ENCODE measurements at regions not wholly inside any gene's neighbourhood (a gene's known extent, or its start where the extent isn't known, plus 50 kb on each side); places are given as distances from the start of the nearest gene placed in this dataset.

DNA sequence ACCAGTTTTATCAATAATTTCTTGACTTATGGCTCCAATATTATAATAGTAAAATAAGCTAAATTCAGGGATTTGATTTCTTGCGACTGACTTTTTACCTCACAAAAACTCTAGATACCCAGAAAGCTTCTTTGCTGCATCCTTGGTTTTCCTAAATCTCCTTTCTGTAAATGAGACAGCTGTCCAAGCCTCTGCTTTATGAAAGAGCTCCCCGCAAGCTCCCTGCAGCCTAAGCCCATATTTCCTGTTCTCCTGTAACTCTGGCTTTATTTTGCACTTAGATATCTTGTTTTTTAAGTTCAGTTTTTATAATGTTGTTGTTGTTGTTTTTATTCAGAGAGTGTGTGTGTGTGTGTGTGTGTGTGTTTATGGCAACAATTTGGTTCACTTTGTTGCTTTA is 361.7 kb upstream of the PKDCC start:
- DNase-seq (ENCODE audit: low spot score), result no peak

DNA sequence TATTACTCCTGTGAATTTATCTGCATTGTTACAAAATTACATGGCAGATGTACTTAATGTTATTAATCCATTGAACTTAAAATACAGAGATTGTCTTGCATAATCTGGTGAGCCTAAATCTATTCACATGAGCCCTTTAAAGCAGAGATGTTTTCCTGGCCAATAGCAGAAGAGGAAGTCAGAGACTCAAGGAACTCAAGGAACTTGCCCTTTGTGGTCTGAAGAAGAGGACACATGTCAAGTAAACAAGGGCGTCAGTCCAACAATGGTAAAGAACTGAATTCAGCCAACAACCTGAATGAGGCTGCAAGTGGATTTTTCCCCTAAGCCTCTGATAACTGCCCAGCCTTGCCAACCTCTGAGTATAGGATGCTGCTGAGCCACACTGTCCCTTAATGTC is 356.3 kb upstream of the PKDCC start:
- no peak for DNase-seq (ENCODE audit: low spot score)

DNA sequence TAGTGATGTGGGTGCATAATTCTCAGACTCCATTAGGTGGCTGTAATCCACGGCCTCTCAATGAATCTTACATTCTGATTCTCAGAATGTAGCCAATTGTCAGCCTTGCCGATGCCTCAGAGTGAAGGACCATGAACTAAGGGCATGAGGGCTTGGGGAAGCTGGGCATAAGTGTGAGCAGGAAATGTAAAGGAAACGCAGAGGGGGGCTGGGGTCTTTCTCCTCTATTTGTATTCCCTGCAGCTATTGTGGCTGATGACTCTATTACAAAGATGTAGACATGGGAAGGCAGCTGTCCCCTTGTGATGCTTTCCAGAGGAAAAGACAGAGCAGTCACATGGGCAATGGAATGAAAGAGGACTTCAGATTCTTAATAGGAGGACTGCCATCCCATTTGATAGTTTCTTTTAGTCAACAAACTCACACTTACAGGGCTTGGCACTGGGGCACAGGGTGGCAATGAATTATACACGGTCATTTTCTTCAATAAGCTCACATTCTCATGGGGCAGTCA is 353.2 kb upstream of the PKDCC start:
- DNase-seq (ENCODE audit: low spot score), result no peak

DNA sequence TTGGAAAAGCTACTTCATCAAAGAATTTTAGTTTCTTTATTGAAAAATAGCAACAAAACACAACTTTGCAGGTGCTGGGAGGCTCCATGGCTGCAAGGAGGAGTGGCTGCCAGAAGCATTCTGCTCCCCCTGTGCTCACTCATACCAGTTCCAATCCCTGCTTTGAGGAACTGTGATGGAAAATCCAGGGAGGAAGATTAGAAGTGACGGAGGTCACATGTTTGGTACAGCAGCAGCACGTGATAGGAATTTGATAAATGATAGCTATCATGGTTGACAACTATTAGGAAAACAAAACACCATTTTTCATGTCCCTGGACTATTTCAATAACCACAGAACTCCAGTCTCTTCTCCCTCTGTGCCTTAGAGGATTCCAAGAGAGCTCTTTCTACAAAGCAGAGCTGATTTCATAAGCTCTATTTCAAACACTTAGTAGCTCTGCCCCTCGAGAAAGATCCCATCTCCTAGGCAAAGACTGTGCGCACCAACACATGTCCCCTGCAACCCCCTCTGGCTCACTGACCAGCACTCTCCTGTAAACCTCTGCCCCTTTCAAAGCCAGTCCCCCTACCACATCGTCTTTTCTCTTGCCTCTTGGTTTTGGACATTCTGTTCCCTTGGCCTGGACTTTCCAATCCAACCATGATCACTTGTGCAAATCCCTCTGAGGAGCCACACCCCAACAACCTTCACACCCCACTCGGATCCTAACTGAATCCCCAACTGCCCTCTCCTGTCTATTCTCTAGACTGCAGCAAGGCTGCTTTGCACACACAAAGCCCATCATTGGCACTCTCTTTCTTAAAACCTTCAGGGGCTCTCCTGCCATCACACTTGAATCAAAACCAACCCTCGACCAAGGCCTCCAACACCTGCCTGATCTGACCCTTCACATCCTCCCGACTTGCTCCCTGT is 352.4 kb upstream of the PKDCC start:
- no peak for DNase-seq (ENCODE audit: low spot score)

- DNase-seq (ENCODE audit: low spot score), result no peak
Observed at GRCh38 chr2:41697389-41697788, 350.4 kb upstream of the PKDCC start.

DNA sequence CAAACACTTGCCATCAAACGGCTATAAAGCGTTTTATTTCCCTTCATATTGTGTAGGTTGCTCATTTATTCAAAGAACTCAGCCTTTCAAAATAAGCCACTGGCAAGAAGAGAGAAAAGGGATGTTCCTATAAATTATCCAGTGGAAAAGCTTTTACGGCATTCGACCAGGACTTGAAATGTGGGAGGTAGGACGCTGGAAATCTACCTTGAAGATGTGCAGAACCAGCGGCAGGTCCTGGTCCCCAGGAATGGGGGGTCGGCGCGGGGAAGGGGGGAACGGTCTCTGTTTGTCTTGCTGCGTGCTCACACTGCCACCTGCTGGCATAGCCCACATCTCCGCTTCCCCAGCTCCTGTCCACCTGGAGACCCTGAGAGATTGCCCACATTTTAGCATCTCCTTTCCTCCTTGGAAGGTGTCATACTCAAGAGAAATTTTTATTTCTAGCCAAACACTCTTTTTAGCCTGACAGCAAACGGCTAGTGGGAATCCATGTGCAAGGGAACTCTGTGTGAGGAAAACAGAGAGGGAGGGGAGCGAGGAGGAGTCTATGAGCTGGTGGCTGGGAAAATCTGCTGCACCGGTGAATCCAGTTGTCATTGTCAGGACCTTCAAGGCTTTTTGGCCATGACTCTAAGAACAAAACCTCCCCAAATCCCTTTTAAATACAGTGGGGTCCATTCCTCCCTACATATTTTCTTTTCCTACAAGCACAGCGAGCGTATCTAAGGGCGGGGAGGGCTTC is 349.0 kb upstream of the PKDCC start:
- no peak for DNase-seq (ENCODE audit: low spot score)

DNA sequence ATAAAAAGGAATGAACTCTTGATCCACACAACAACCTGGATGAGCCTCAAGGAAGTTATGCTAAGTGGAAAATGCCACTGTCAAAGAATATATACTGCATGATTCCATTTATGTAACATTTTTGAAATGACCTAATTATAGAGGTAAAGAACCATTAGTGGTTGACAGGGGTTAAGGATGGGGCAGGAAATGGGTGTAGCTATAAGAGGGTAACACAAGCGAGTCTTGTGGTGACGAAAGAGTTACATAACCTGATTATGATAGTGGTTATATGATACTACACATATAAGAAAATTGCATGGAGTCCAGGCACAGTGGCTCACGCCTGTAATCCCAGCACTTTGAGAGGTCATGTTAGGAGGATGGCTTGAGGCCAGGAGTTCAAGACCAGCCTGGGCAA is 346.6 kb upstream of the PKDCC start:
- no peak for DNase-seq (ENCODE audit: low spot score)

GRCh38 chr2:41703123-41703522 is 344.7 kb upstream of the PKDCC start:
- no peak for DNase-seq (ENCODE audit: low spot score)

DNA sequence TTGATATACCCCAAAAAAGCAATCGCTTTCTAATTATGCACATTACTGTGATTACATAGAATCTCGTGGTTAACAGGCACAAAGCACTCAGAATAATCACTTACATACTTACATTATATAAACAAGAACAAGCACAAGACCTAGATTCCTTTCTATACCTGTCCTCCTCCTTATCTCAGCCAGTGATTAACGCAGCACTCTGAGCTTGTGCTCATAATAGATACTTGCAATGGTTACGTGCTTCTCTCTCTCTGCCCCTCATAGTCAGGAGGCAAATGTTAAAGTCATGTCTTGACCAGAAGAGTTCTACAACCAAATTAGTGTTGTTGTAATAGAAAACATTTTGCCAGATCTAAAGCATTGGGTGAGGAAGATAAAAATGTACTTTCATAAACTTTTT is 342.2 kb upstream of the PKDCC start:
- DNase-seq (ENCODE audit: low spot score), result no peak

DNA sequence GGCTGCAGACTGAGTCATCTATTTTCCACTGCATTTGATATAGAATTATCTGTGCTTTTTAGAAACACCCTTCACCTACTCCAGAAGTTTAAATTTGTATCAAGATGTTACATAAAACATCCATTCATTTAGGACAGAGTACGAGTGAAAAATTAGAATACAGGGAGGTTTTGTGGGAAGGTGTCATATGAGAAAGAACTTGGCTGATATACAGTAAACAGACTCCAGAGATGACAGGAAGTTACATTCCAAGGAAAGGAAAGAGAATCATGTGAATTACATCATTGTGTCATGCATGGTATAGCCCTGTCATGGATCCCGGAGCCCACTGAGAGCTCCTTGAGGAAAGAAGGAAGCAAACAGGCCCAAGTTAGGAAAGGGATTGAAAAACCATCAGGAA is 341.5 kb upstream of the PKDCC start:
- DNase-seq (ENCODE audit: low spot score), result no peak

- DNase-seq (ENCODE audit: low spot score), result no peak
Observed at GRCh38 chr2:41707790-41708451, 339.9 kb upstream of the PKDCC start.

GRCh38 chr2:41709702-41710599 is 337.9 kb upstream of the PKDCC start:
- no peak for DNase-seq (ENCODE audit: low spot score)

DNA sequence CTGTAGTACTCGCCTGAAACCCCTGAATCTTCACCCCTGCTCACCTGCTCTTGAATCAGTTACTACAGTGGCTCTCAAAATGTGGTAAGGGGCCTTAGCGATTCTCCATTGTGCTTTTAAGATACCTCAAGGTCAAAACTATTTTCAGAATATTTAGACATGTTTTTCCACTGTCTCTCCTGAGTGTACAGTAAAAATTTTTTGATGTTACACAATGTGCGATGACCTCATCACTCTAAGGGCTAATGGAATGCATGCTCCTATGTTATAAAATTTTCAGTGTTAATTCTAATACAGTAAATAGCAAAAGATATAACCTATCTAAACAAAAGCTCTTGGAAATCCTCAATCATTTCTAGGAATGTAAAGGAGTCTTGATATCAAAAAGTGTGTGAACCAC is 336.9 kb upstream of the PKDCC start:
- DNase-seq (ENCODE audit: low spot score), result no peak

DNA sequence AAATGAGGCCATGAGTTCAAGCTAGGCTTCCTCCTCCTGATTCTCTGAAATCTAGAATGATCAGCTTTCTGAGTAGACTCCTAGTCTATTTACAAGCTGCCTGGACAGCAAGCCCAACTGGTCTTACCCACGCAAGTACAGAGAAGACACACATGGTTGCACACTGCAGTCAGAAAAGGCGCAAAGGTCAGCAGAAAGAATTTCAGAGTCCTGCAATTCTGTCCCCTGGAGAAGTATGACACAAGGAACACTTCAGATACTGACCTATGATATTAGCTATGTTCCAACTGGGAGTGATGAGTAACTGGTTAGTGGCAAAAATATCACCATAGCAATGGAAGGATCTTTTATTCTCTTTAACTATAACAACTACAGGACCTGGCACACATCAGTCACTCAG is 336.1 kb upstream of the PKDCC start:
- DNase-seq (ENCODE audit: low spot score), result no peak

GRCh38 chr2:41716497-41716896 is 331.3 kb upstream of the PKDCC start:
- DNase-seq (ENCODE audit: low spot score), result no peak

- no peak for DNase-seq (ENCODE audit: low spot score)
Observed at GRCh38 chr2:41717839-41718238, 330.0 kb upstream of the PKDCC start.

- no peak for DNase-seq (ENCODE audit: low spot score)
Observed at GRCh38 chr2:41718705-41719104, 329.1 kb upstream of the PKDCC start.

GRCh38 chr2:41719756-41720155 is 328.1 kb upstream of the PKDCC start:
- no peak for DNase-seq (ENCODE audit: low spot score)

DNA sequence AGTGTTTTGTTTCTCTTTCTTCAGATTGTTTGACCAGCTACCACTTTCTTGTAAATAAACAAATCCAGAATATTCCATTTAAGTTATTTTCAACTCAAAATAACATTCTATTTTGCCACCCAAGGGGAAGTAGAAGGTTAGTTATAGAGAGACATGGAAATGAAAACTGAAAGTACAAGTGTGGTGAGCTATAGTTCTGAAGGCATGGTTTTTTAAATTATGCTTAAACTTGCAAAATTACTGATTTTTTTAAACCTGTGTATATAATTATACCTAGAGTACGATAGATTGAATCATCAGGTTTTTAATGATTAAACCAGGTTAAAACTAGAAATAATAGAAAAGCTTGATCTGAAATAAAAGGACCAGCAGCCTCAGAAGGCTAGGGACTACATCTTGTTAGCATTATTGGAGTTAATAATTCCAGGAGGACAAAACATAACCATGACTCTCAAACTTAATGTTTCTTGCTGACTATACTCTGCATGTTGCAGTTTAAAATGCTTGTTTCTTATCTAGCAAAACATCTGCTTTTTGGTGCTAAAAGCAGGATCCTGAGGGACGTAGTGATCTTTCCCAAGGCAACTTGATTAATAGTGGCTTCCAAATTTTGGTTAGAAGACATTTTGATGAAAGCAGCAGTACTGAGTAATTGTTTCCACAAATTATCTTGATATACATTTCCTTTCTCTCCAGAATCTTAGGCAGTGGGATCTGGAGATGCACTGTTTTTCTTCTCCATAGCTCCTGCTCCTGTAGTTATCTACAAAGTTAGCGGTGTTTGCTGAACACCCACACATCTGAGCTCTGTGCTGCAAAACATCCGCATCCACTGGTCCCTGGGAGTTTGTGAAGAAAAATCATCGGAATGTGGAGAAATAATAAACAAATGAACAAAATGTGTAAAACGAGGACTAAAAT is 327.2 kb upstream of the PKDCC start:
- no peak for DNase-seq (ENCODE audit: low spot score)

DNA sequence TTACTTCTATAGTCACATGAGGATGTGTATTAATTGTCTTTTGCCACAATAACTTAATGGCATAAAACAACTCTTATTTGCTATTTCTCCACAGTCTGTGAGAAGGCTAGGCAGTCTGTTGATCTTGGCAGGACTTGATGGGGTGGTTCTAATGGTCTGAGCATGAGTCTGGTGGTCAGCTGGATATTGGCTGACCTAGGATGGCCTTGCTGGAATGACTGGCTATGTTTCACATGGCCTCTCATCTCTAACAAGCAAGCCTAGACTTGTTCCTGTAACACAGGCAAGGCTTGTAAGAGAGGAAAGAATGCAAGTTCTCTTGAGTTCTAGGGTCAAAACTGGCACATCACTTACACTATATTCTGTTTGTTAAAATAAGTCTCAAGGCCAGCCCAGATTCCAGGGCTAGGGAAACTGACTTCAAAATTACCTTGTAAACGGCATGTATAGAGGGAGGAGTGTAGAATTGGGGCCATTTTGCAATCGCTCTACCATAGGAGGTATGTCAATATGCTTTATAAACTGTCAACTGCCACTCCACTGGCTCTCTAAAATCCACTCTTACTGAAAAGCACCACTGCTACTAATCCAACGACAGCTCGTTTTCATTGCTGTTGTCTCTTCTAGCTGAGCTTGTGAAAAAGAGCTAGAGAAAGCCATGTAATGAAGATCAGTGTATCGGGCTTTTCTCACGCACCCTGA is 325.0 kb upstream of the PKDCC start:
- DNase-seq (ENCODE audit: low spot score), result no peak

All from ureter (tissue), 1 donor.